CD14-positive monocyte (primary cell): ENCODE measurements at regions not wholly inside any gene's neighbourhood (a gene's known extent, or its start where the extent isn't known, plus 50 kb on each side); places are given as distances from the start of the nearest gene placed in this dataset.

Experiments
- DNase-seq, 3 donors: peaks; one replicate each; pipeline ENCODE4 v3.0.0-alpha.2; 2011 to 2022
- H2AFZ ChIP-seq: 2 replicates; pipeline ENCODE4 v1.6.0; 2012; ENCODE audit warnings: mild to moderate bottlenecking, low read depth, low read length, inconsistent platforms; ENCODE audit not compliant: insufficient read depth, poor library complexity, severe bottlenecking
- H3K27ac ChIP-seq, 2 donors: 1 replicate in 1 of 2; 2 replicates in 1 of 2; pipeline ENCODE4 v1.5.1; 2012 to 2013; ENCODE audit warnings: low read length in 2 of 2, control low read depth in 1 of 2, inconsistent platforms in 1 of 2, low read depth in 1 of 2, mild to moderate bottlenecking in 1 of 2
- H3K27me3 ChIP-seq, 2 donors: one replicate each; pipeline versions ENCODE4 v1.6.0 to v1.6.1; 2011 to 2013; ENCODE audit warnings: low read length in 2 of 2; ENCODE audit not compliant: control insufficient read depth in 2 of 2, insufficient read depth in 2 of 2
- H3K36me3 ChIP-seq, 2 donors: replicated peaks in 1 of 2; 1 replicate in 1 of 2; 2 replicates in 1 of 2; pipeline versions ENCODE4 v1.5.1 to v1.6.1; 2012 to 2013; ENCODE audit warnings: low read length in 2 of 2, control low read depth in 1 of 2, inconsistent platforms in 1 of 2, mild to moderate bottlenecking in 1 of 2; ENCODE audit not compliant: insufficient read depth in 2 of 2, control insufficient read depth in 1 of 2
- H3K4me1 ChIP-seq, 2 donors: 1 replicate in 1 of 2; 2 replicates in 1 of 2; pipeline versions ENCODE4 v1.5.1 to v1.6.1; 2012 to 2013; ENCODE audit warnings: low read length in 2 of 2, control low read depth in 1 of 2, inconsistent platforms in 1 of 2, mild to moderate bottlenecking in 1 of 2, moderate library complexity in 1 of 2; ENCODE audit not compliant: insufficient read depth in 2 of 2, control insufficient read depth in 1 of 2
- H3K4me2 ChIP-seq: replicated peaks from 2 replicates; pipeline ENCODE3; 2012; ENCODE audit warnings: low read length, moderate library complexity, mild to moderate bottlenecking; ENCODE audit not compliant: poor library complexity, severe bottlenecking; ENCODE audit errors: extremely low read depth
- H3K4me3 ChIP-seq, 3 experiments: fragments of 200-600 bp in 1 of 3; sonication (generic) in 1 of 3; replicated peaks in 1 of 3; 1 replicate in 2 of 3; 2 replicates in 1 of 3; pipeline ENCODE4 v1.5.1; 2011 to 2013; ENCODE audit warnings: low read length in 3 of 3, mild to moderate bottlenecking in 3 of 3, control low read depth in 2 of 3, low read depth in 2 of 3, inconsistent platforms in 1 of 3, moderate library complexity in 1 of 3
- H3K79me2 ChIP-seq: 2 replicates; pipeline ENCODE4 v1.6.0; 2012; ENCODE audit warnings: mild to moderate bottlenecking, control low read depth, inconsistent platforms, low read length, moderate library complexity; ENCODE audit not compliant: insufficient read depth
- H3K9ac ChIP-seq: 2 replicates; pipeline ENCODE4 v1.6.0; 2017; ENCODE audit warnings: low read length, mild to moderate bottlenecking; ENCODE audit not compliant: insufficient read depth, poor library complexity, severe bottlenecking
- H3K9me3 ChIP-seq, 2 donors: replicated peaks in 1 of 2; 1 replicate in 1 of 2; 2 replicates in 1 of 2; pipeline versions ENCODE4 v1.5.1 to v1.6.1; 2012 to 2013; ENCODE audit warnings: low read length in 2 of 2, control low read depth in 1 of 2; ENCODE audit not compliant: control insufficient read depth in 1 of 2, insufficient read depth in 1 of 2
- H4K20me1 ChIP-seq: 2 replicates; pipeline ENCODE4 v1.6.0; 2012; ENCODE audit warnings: mild to moderate bottlenecking, low read length, control low read depth, moderate library complexity; ENCODE audit not compliant: insufficient read depth
- H3K27ac Mint-ChIP-seq, 7 donors: one replicate each; pipeline ENCODE4 v1.8.0; 2020; ENCODE audit warnings: mild to moderate bottlenecking in 7 of 7, mixed read lengths in 7 of 7, moderate library complexity in 6 of 7, inconsistent platforms in 2 of 7
- H3K27me3 Mint-ChIP-seq, 3 donors: one replicate each; pipeline ENCODE4 v1.8.0; 2021 to 2022; ENCODE audit warnings: low read depth in 3 of 3, mild to moderate bottlenecking in 3 of 3, mixed read lengths in 3 of 3, moderate library complexity in 3 of 3, inconsistent platforms in 1 of 3
- H3K36me3 Mint-ChIP-seq, 2 donors: one replicate each; pipeline ENCODE4 v1.8.0; 2020; ENCODE audit warnings: mixed read lengths in 2 of 2, inconsistent platforms in 1 of 2, mild to moderate bottlenecking in 1 of 2
- H3K4me1 Mint-ChIP-seq: one replicate; pipeline ENCODE4 v1.8.0; 2020; ENCODE audit warnings: mild to moderate bottlenecking, mixed read lengths
- H3K4me3 Mint-ChIP-seq, 2 donors: one replicate each; pipeline ENCODE4 v1.8.0; 2020; ENCODE audit warnings: mild to moderate bottlenecking in 2 of 2, mixed read lengths in 2 of 2, moderate library complexity in 1 of 2
- H3K9me3 Mint-ChIP-seq, 7 donors: one replicate each; pipeline ENCODE4 v1.8.0; 2020 to 2022; ENCODE audit warnings: mixed read lengths in 7 of 7, mild to moderate bottlenecking in 6 of 7, moderate library complexity in 6 of 7, inconsistent platforms in 2 of 7
- CTCF ChIP-seq: fragments of 200-600 bp; IDR thresholded peaks from one replicate; pipeline ENCODE4 v1.8.0; 2022; ENCODE audit warnings: antibody characterized with exemption, mild to moderate bottlenecking
- WGBS: methylation state at CpG from one replicate; pipeline ENCODE4 v1.1.5; 2013; ENCODE audit warnings: missing lambda C conversion rate; ENCODE audit not compliant: insufficient coverage; 5-methylcytosine and 5-hydroxymethylcytosine counted together
- intact Hi-C, 2 donors: fragments of 100-400 bp; cut with micrococcal nuclease; formaldehyde crosslinking; loops; one replicate each; pipeline versions ENCODE4 v1.15.0 to v1.15.1; 2023

GRCh38 chrX:82196866-82197265 is 995.0 kb downstream of the SH3BGRL start:
- H3K4me1 ChIP-seq, result no peaks in the 10 kb centered on the region
- no peak overlapping the region for H3K9ac ChIP-seq
- peak overlapping the region in 1 of 7 donors; percentile 66 for H3K27ac Mint-ChIP-seq
- H4K20me1 ChIP-seq, result no peaks in the 10 kb centered on the region
- no peaks in the 10 kb centered on the region for H3K27me3 Mint-ChIP-seq
- H3K79me2 ChIP-seq, result no peaks in the 10 kb centered on the region
- no peak overlapping the region for H3K4me3 Mint-ChIP-seq
- H3K36me3 ChIP-seq, result no peaks in the 10 kb centered on the region
- DNase-seq, result no peak
- WGBS, result no CpG with 5 or more reads among the region's 1 CpG
- peaks cover 0 to 3% of the 10 kb centered on the region in 2 donors for H3K9me3 ChIP-seq
- H3K9me3 Mint-ChIP-seq, result peaks cover 0 to 7% (median 2%) of the 10 kb centered on the region in 7 donors
- H3K36me3 Mint-ChIP-seq, result no peaks in the 10 kb centered on the region
- no peak for TF ChIP-seq CTCF
- no peaks in the 10 kb centered on the region for H3K27me3 ChIP-seq
- no peak overlapping the region for H3K4me3 ChIP-seq
- H3K27ac ChIP-seq, result no peak overlapping the region
- no peak overlapping the region for H3K4me2 ChIP-seq
- no peaks in the 10 kb centered on the region for H3K4me1 Mint-ChIP-seq
- no peak overlapping the region for H2AFZ ChIP-seq
- intact Hi-C loops, result no loop called here

DNA sequence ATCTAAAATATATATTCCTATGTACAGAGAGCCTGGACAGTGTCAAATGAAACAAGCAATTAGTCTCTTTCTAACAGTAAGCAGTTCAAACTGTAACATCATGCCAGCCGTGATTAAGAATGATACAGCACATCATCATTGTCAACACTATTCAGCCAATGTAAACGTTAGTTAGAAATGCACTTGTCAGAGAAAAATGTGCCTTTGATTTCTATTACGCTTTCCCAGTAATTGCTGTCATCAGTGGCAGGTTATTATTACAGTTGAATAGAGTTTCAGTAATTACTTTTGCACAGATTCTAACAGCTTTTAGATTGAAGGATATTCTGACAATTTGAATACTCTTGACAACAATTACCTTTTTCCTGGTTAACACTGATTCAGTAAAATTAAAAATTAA is 1007.1 kb downstream of the SH3BGRL start:
- H3K4me1 Mint-ChIP-seq, result no peaks in the 10 kb centered on the region
- H3K36me3 Mint-ChIP-seq, result no peaks in the 10 kb centered on the region
- TF ChIP-seq CTCF, result no peak
- Histone ChIP-seq H3K27me3 (no peaks in the 10 kb centered on the region), H4K20me1 (no peaks in the 10 kb centered on the region), H3K4me3 (no peak overlapping the region), H3K9me3 (no peaks in the 10 kb centered on the region), H2AFZ (no peak overlapping the region), H3K9ac (no peak overlapping the region), H3K79me2 (no peaks in the 10 kb centered on the region), H3K4me1 (no peaks in the 10 kb centered on the region), H3K4me2 (no peak overlapping the region), H3K27ac (no peak overlapping the region), H3K36me3 (no peaks in the 10 kb centered on the region)
- peaks cover 0 to 3% (median 0%) of the 10 kb centered on the region in 3 donors for H3K27me3 Mint-ChIP-seq
- intact Hi-C loops, result no loop called here
- WGBS, result no CpG with 5 or more reads among the region's 3 CpGs
- DNase-seq, result no peak
- H3K27ac Mint-ChIP-seq, result no peak overlapping the region
- peaks cover 0 to 2% (median 0%) of the 10 kb centered on the region in 7 donors for H3K9me3 Mint-ChIP-seq
- H3K4me3 Mint-ChIP-seq, result no peak overlapping the region
